ENCODE measurements at regions not wholly inside any gene's neighbourhood (a gene's known extent, or its start where the extent isn't known, plus 50 kb on each side); places are given as distances from the start of the nearest gene placed in this dataset.

- Histone ChIP-seq H3K9me3 (no peaks in the 10 kb centered on the region), H3K36me3 (no peaks in the 10 kb centered on the region), H3K27ac (no peak overlapping the region), H3K27me3 (no peaks in the 10 kb centered on the region), H3K4me1 (no peaks in the 10 kb centered on the region), H3K4me3 (no peak overlapping the region)
- ATAC-seq: no peak
- intact Hi-C loops (cut with DNase I; ENCODE audit: low total_unique reads): no loop called here
- TF ChIP-seq POLR2A (IDR thresholded peaks at IDR 0.05) (no peak), CTCF (IDR thresholded peaks at IDR 0.05 in 4 of 5, conservative IDR thresholded peaks at IDR 0.05 in 1 of 5) (no peak)
- in situ Hi-C loops (cut with MboI; ENCODE audit: low sequenced_read_pairs in 4 of 4): no loop called here
- DNase-seq: no peak
Observed at GRCh38 chr6:169342710-169343109, 89.1 kb upstream of the THBS2 start.

- H3K27ac ChIP-seq: no peak overlapping the region
- intact Hi-C loops (cut with DNase I; ENCODE audit: low total_unique reads): no loop called here
- H3K9me3 ChIP-seq: no peaks in the 10 kb centered on the region
- in situ Hi-C loops (cut with MboI; ENCODE audit: low sequenced_read_pairs in 4 of 4): no loop called here
- DNase-seq (no peak), ATAC-seq (no peak)
- TF ChIP-seq CTCF (IDR thresholded peaks at IDR 0.05 in 4 of 5, conservative IDR thresholded peaks at IDR 0.05 in 1 of 5) (no peak), POLR2A (IDR thresholded peaks at IDR 0.05) (no peak)
- no peaks in the 10 kb centered on the region for H3K27me3 ChIP-seq
- H3K4me1 ChIP-seq: no peaks in the 10 kb centered on the region
- H3K36me3 ChIP-seq: no peaks in the 10 kb centered on the region
- H3K4me3 ChIP-seq: no peak overlapping the region
Observed at GRCh38 chr6:169341706-169342105, 88.1 kb upstream of the THBS2 start.

- TF ChIP-seq POLR2A (IDR thresholded peaks at IDR 0.05) (no peak), CTCF (IDR thresholded peaks at IDR 0.05 in 4 of 5, conservative IDR thresholded peaks at IDR 0.05 in 1 of 5) (no peak)
- Histone ChIP-seq H3K27ac (no peak overlapping the region), H3K36me3 (no peaks in the 10 kb centered on the region), H3K4me1 (no peaks in the 10 kb centered on the region), H3K4me3 (no peak overlapping the region), H3K27me3 (no peaks in the 10 kb centered on the region), H3K9me3 (no peaks in the 10 kb centered on the region)
- intact Hi-C loops (cut with DNase I; ENCODE audit: low total_unique reads): no loop called here
- DNase-seq (no peak), ATAC-seq (no peak)
- in situ Hi-C loops (cut with MboI; ENCODE audit: low sequenced_read_pairs in 4 of 4): no loop called here
Observed at GRCh38 chr6:169341065-169341464, 87.4 kb upstream of the THBS2 start.

GRCh38 chr6:169340395-169340794 is 86.7 kb upstream of the THBS2 start:
- Histone ChIP-seq H3K27me3 (no peaks in the 10 kb centered on the region), H3K9me3 (no peaks in the 10 kb centered on the region), H3K4me1 (no peaks in the 10 kb centered on the region), H3K4me3 (no peak overlapping the region), H3K36me3 (no peaks in the 10 kb centered on the region), H3K27ac (no peak overlapping the region)
- TF ChIP-seq CTCF (IDR thresholded peaks at IDR 0.05 in 4 of 5, conservative IDR thresholded peaks at IDR 0.05 in 1 of 5): no peak
- TF ChIP-seq POLR2A (IDR thresholded peaks at IDR 0.05): no peak
- intact Hi-C loops (cut with DNase I; ENCODE audit: low total_unique reads): no loop called here
- in situ Hi-C loops (cut with MboI; ENCODE audit: low sequenced_read_pairs in 4 of 4): no loop called here
- DNase-seq (no peak), ATAC-seq (no peak)

- in situ Hi-C loops (cut with MboI; ENCODE audit: low sequenced_read_pairs in 4 of 4) (no loop called here), intact Hi-C loops (cut with DNase I; ENCODE audit: low total_unique reads) (no loop called here)
- no peaks in the 10 kb centered on the region for H3K4me1 ChIP-seq
- DNase-seq: no peak
- H3K36me3 ChIP-seq: no peaks in the 10 kb centered on the region
- no peak for ATAC-seq
- no peaks in the 10 kb centered on the region for H3K27me3 ChIP-seq
- H3K4me3 ChIP-seq: no peak overlapping the region
- H3K9me3 ChIP-seq: no peaks in the 10 kb centered on the region
- TF ChIP-seq CTCF (IDR thresholded peaks at IDR 0.05 in 4 of 5, conservative IDR thresholded peaks at IDR 0.05 in 1 of 5): no peak
- TF ChIP-seq POLR2A (IDR thresholded peaks at IDR 0.05): no peak
- no peak overlapping the region for H3K27ac ChIP-seq
Observed at GRCh38 chr6:169339731-169340309, 86.2 kb upstream of the THBS2 start.
